Trophoblast cell (in vitro differentiated cells and primary cell): ENCODE measurements at regions not wholly inside any gene's neighbourhood (a gene's known extent, or its start where the extent isn't known, plus 50 kb on each side); places are given as distances from the start of the nearest gene placed in this dataset.

Source experiments
- DNase-seq, 2 donors: peaks; one replicate each; pipeline ENCODE4 v3.0.0-alpha.2; 2016
- H2AFZ ChIP-seq: 2 replicates; pipeline ENCODE4 v1.6.1; 2013; ENCODE audit warnings: low read length, moderate library complexity, mild to moderate bottlenecking; ENCODE audit not compliant: insufficient read depth, poor library complexity
- H2AK5ac ChIP-seq: 2 replicates; pipeline ENCODE4 v1.6.1; 2013; ENCODE audit warnings: mild to moderate bottlenecking, low read length
- H2BK120ac ChIP-seq: 2 replicates; pipeline ENCODE4 v1.6.1; 2013; ENCODE audit warnings: low read length, mild to moderate bottlenecking, moderate library complexity; ENCODE audit not compliant: insufficient read depth, poor library complexity
- H2BK12ac ChIP-seq: 2 replicates; pipeline ENCODE4 v1.6.1; 2013; ENCODE audit warnings: mild to moderate bottlenecking, low read length, moderate library complexity
- H2BK5ac ChIP-seq: 2 replicates; pipeline ENCODE4 v1.6.1; 2013; ENCODE audit warnings: low read length, low read depth, moderate library complexity, mild to moderate bottlenecking; ENCODE audit not compliant: poor library complexity
- H3K14ac ChIP-seq: 2 replicates; pipeline ENCODE4 v1.6.1; 2013; ENCODE audit warnings: mild to moderate bottlenecking, low read length
- H3K18ac ChIP-seq: 2 replicates; pipeline ENCODE4 v1.6.1; 2013; ENCODE audit warnings: mild to moderate bottlenecking, low read length
- H3K23ac ChIP-seq: 2 replicates; pipeline ENCODE4 v1.6.1; 2013; ENCODE audit warnings: low read length
- H3K27ac ChIP-seq: 2 replicates; pipeline ENCODE4 v1.5.1; 2013; ENCODE audit warnings: low read depth, mild to moderate bottlenecking, inconsistent platforms, low read length, moderate library complexity
- H3K27me3 ChIP-seq: 2 replicates; pipeline ENCODE4 v1.6.1; 2013; ENCODE audit warnings: inconsistent platforms, mild to moderate bottlenecking, low read length, moderate library complexity; ENCODE audit not compliant: insufficient read depth
- H3K36me3 ChIP-seq, 2 experiments: 1 replicate in 1 of 2; 2 replicates in 1 of 2; pipeline ENCODE4 v1.6.1; 2013; ENCODE audit warnings: low read length in 2 of 2, mild to moderate bottlenecking in 2 of 2, moderate library complexity in 1 of 2; ENCODE audit not compliant: insufficient read depth in 2 of 2, control insufficient read depth in 1 of 2
- H3K4ac ChIP-seq: 2 replicates; pipeline ENCODE4 v1.6.1; 2013; ENCODE audit warnings: low read depth, mild to moderate bottlenecking, low read length, moderate library complexity
- H3K4me1 ChIP-seq, 2 experiments: 1 replicate in 1 of 2; 2 replicates in 1 of 2; pipeline ENCODE4 v1.6.1; 2013; ENCODE audit warnings: low read length in 2 of 2, mild to moderate bottlenecking in 2 of 2, moderate library complexity in 1 of 2; ENCODE audit not compliant: insufficient read depth in 2 of 2, control insufficient read depth in 1 of 2
- H3K4me2 ChIP-seq: 2 replicates; pipeline ENCODE4 v1.6.1; 2013; ENCODE audit warnings: inconsistent platforms, mild to moderate bottlenecking, low read length, moderate library complexity
- H3K4me3 ChIP-seq: 2 replicates; pipeline ENCODE4 v1.5.1; 2013; ENCODE audit warnings: mild to moderate bottlenecking, low read depth, low read length, inconsistent platforms
- H3K79me1 ChIP-seq: one replicate; pipeline ENCODE4 v1.6.1; 2013; ENCODE audit warnings: low read length
- H3K79me2 ChIP-seq: 2 replicates; pipeline ENCODE4 v1.6.1; 2013; ENCODE audit warnings: low read length, mild to moderate bottlenecking; ENCODE audit not compliant: control insufficient read depth, insufficient read depth, poor library complexity
- H3K9ac ChIP-seq: 2 replicates; pipeline ENCODE4 v1.6.1; 2013; ENCODE audit warnings: mild to moderate bottlenecking, low read length
- H3K9me3 ChIP-seq: 2 replicates; pipeline ENCODE4 v1.6.1; 2013; ENCODE audit warnings: low read depth, mild to moderate bottlenecking, control low read depth, inconsistent platforms, low read length; ENCODE audit not compliant: insufficient read depth
- H4K12ac ChIP-seq: 2 replicates; pipeline ENCODE4 v1.6.1; 2013; ENCODE audit warnings: low read depth, mild to moderate bottlenecking, low read length, moderate library complexity
- H4K8ac ChIP-seq: 2 replicates; pipeline ENCODE4 v1.6.1; 2013; ENCODE audit warnings: low read depth, mild to moderate bottlenecking, low read length, moderate library complexity
- H4K91ac ChIP-seq: one replicate; pipeline ENCODE4 v1.6.1; 2013; ENCODE audit warnings: low read depth, mild to moderate bottlenecking, low read length, moderate library complexity
- WGBS: extraction: QIAGEN DNeasy Blood & Tissue Kit; methylation state at CpG from one replicate; pipeline ENCODE4 v1.1.7; 2013; ENCODE audit warnings: missing lambda C conversion rate; ENCODE audit not compliant: insufficient read length, insufficient coverage; ENCODE audit errors: extremely low coverage; 5-methylcytosine and 5-hydroxymethylcytosine counted together

DNA sequence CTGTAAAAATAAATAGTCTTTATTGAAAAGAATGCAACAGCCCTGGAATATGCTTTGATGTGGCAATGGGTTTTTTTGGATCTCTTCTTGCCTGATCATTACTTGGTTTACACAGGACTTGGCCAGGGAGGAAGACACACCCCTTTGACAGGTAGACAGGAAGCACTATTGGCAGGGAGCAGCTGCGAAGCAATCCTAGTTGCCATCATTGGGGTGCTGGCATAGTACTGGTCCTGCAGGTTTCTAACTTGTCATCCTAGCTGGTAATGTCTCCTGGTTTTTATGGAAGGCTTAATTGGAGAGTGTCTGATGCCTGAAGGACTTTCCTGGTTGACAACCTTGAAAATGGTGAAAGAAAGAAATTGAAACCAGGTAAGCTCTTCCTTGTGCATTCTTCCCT, 71.2 kb upstream of the CCN6 start:
- Histone ChIP-seq H3K79me1 (peaks cover 35% of the 10 kb centered on the region), H3K79me2 (peaks cover 13% of the 10 kb centered on the region), H2AK5ac (no peak overlapping the region), H3K14ac (no peak overlapping the region), H3K4me1 (peaks cover 9 to 29% of the 10 kb centered on the region in 2 experiments), H2AFZ (no peak overlapping the region), H3K18ac (no peak overlapping the region), H2BK5ac (no peak overlapping the region), H4K12ac (no peak overlapping the region), H2BK12ac (no peak overlapping the region), H3K9ac (no peak overlapping the region), H3K4me2 (no peak overlapping the region), H3K23ac (no peak overlapping the region), H4K91ac (no peak overlapping the region), H3K4me3 (no peak overlapping the region), H3K36me3 (no peaks in the 10 kb centered on the region), H3K27ac (no peak overlapping the region), H3K4ac (no peak overlapping the region), H3K9me3 (peaks cover 3% of the 10 kb centered on the region), H3K27me3 (no peaks in the 10 kb centered on the region), H4K8ac (no peak overlapping the region), H2BK120ac (no peak overlapping the region)
- WGBS, result no CpG with 5 or more reads among the region's 1 CpG
- no peak for DNase-seq

DNA sequence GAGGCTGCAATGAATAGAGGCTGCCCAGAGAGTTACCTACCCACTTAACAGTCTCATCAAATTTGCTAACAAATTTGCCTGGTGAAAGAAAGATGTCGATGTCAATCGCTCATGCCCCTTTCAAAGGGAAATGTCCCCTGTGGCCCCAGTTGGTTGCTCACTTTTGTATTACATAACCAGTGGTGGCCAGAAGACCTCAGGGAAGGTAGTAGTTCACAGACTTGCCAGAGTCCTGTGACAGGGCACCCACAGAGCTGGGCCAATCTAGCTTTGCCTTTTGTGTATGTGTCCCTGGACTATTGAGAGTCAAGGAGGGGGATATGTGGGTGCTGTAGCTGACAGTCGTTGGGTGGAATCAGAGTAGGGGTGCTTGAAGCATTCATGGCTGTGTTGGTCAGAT, 70.7 kb upstream of the CCN6 start:
- Histone ChIP-seq H3K4me1 (peaks cover 9 to 29% of the 10 kb centered on the region in 2 experiments), H3K9me3 (peaks cover 3% of the 10 kb centered on the region), H3K9ac (no peak overlapping the region), H3K27me3 (no peaks in the 10 kb centered on the region), H2BK120ac (peak overlapping the region; percentile 83), H3K14ac (peak overlapping the region; percentile 82), H2AFZ (no peak overlapping the region), H3K27ac (no peak overlapping the region), H4K91ac (peak overlapping the region; percentile 78), H4K8ac (peak overlapping the region; percentile 69), H2BK5ac (peak overlapping the region; percentile 67), H3K4me2 (no peak overlapping the region), H3K4ac (peak overlapping the region; percentile 41), H2AK5ac (peak overlapping the region; percentile 45), H3K79me1 (peaks cover 40% of the 10 kb centered on the region), H3K23ac (no peak overlapping the region), H3K4me3 (no peak overlapping the region), H4K12ac (peak overlapping the region; percentile 4), H2BK12ac (peak overlapping the region; percentile 91), H3K18ac (peak overlapping the region; percentile 86), H3K36me3 (no peaks in the 10 kb centered on the region), H3K79me2 (peaks cover 14% of the 10 kb centered on the region)
- WGBS, result no CpG with 5 or more reads among the region's 3 CpGs
- DNase-seq, result no peak

DNA sequence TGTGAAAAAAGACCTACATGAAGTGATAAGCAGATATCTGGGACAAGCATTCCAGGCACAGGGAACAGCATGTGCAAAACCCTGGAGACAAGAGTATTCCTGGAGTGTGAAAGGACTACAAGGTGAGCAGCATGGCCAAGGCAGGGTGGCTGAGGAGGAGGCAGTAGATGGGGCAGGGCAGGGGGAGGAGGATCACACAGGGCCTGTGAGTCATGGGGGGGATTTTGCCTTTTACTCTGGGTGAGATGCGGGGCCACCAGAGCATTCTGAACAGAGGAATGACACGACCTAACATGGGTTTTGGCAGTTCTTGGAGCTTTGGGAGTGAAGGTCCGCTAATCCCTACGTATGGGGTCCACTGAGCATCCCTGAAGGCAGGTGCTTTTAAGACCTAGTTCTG, 69.8 kb upstream of the CCN6 start:
- no CpG with 5 or more reads among the region's 4 CpGs for WGBS
- H2BK5ac ChIP-seq, result peak overlapping the region; percentile 96

DNA sequence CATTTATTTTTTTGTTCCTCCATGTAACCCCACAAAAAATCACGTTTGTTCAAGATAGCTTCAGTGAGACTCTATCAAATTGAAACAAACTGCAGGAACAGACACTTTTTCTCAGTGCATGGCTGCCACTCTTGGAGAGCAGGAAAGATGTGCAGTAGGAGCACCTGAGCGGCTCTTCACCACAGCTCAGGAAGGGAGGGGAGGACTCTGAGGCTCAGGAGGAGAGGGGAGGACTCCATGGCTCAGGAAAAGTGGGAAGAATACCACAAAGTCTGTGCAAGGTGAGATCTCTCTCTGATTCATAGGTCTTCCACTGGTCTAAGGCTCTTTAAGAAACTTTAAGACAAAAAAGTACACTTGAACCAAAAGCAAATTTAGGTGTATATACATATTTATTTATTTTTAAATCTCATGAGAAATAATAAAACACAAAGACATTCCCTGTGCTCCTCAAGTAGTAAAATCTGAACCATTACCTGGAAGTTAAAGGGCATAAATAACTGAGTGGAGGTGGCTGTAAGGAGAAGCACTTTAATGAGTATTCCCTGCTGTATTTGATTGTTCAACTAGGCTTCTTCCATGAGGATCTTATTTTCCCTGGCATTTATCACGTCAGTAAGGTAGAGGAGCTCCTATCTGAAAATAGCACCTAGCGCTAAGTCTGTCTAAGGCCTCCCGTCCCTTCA, 69.2 kb upstream of the CCN6 start:
- WGBS, result no CpG with 5 or more reads among the region's 5 CpGs
- Histone ChIP-seq H3K27ac (peak overlapping the region; percentile 95), H3K79me2 (peaks cover 14% of the 10 kb centered on the region), H3K9me3 (peaks cover 3% of the 10 kb centered on the region), H4K8ac (peak overlapping the region; percentile 77), H3K79me1 (peaks cover 42% of the 10 kb centered on the region), H2BK5ac (peak overlapping the region; percentile 96), H4K91ac (peak overlapping the region; percentile 99), H3K4me1 (peaks cover 7 to 22% of the 10 kb centered on the region in 2 experiments), H4K12ac (peak overlapping the region; percentile 79), H3K4me2 (peak overlapping the region; percentile 49), H3K14ac (peak overlapping the region; percentile 96), H3K4me3 (no peak overlapping the region), H3K36me3 (no peaks in the 10 kb centered on the region), H2BK120ac (peak overlapping the region; percentile 99), H2BK12ac (peak overlapping the region; percentile 99), H2AK5ac (peak overlapping the region; percentile 95), H3K9ac (no peak overlapping the region), H3K23ac (no peak overlapping the region), H3K27me3 (no peaks in the 10 kb centered on the region), H3K18ac (peak overlapping the region; percentile 96), H3K4ac (peak overlapping the region; percentile 82), H2AFZ (no peak overlapping the region)
- DNase-seq, result no peak

More for the DNA sequence above, 69.8 kb upstream of the CCN6 start:
- peak overlapping the region; percentile 99 for H4K91ac ChIP-seq
- H3K4me2 ChIP-seq, result no peak overlapping the region
- DNase-seq, result no peak
- peak overlapping the region; percentile 86 for H3K27ac ChIP-seq
- H3K79me1 ChIP-seq, result peaks cover 42% of the 10 kb centered on the region
- H3K27me3 ChIP-seq, result no peaks in the 10 kb centered on the region
- peaks cover 14% of the 10 kb centered on the region for H3K79me2 ChIP-seq
- peak overlapping the region; percentile 73 for H3K4ac ChIP-seq
- peak overlapping the region; percentile 98 for H2AK5ac ChIP-seq
- H4K12ac ChIP-seq, result no peak overlapping the region
- peak overlapping the region; percentile 99 for H2BK120ac ChIP-seq
- peak overlapping the region; percentile 61 for H4K8ac ChIP-seq
- peak overlapping the region; percentile 97 for H2BK12ac ChIP-seq
- peaks cover 9 to 25% of the 10 kb centered on the region in 2 experiments for H3K4me1 ChIP-seq
- no peak overlapping the region for H3K23ac ChIP-seq
- H3K4me3 ChIP-seq, result no peak overlapping the region
- H3K36me3 ChIP-seq, result no peaks in the 10 kb centered on the region
- H3K14ac ChIP-seq, result peak overlapping the region; percentile 87
- H3K9me3 ChIP-seq, result peaks cover 3% of the 10 kb centered on the region
- H3K18ac ChIP-seq, result peak overlapping the region; percentile 93
- peak overlapping the region; percentile 17 for H2AFZ ChIP-seq
- H3K9ac ChIP-seq, result no peak overlapping the region
